CD4-positive, alpha-beta T cell treated with Interleukin-17A for 4 hours (primary cell): ENCODE measurements at regions not wholly inside any gene's neighbourhood (a gene's known extent, or its start where the extent isn't known, plus 50 kb on each side); places are given as distances from the start of the nearest gene placed in this dataset.
"Not testable (repeated sequence)": the region's sequence is repeated elsewhere in the genome, so short reads cannot be mapped to it uniquely, and the experiment has no call there.

Experiments
- DNase-seq: peaks from one replicate; pipeline ENCODE4 v3.0.0-alpha.2; 2020; ENCODE audit warnings: mixed read lengths

DNA sequence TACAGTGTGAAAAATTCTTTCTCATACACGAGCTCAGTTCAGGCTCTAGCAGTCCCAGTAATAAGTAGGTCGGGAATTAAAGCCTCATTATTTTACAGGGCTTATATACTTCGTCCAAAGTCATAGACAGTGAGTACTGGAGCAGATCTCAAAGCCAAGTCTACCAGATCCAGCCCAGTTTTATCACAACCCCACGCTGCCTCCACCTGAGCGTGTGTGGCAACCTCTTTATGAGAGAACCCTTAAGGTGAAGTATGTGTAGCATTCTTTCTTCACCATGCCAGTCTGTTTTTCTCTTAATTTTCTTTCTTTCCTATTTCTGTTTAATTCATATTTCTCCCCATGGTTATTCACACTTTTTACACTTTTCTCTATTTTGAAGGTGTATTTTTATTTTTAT, 574.6 kb upstream of the ARPP21 start:
- no peak for DNase-seq

DNA sequence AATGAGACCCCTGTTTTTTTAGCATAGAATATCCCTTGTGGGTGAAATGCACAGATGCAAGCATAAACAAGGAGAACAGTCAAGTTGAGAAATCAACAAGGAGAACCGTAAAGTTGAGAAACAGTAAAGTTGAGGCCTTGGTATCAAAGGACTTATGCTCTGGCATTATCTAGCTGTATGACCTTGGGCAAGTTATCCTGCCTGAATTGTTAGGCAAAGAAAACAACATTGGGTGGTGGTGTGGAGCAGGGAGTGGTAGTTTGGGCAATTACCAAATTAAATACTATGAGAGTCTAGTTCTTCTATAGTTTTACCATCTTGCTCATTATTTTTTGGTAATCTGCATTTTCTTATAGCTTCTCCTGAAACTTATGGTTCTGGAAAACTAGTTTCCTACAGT, 573.4 kb upstream of the ARPP21 start:
- DNase-seq = no peak

- no peak for DNase-seq
Measured at GRCh38 chr3:35067750-35068149, 571.6 kb upstream of the ARPP21 start.

- DNase-seq = no peak
Measured at GRCh38 chr3:35070088-35070487, 569.2 kb upstream of the ARPP21 start.

DNA sequence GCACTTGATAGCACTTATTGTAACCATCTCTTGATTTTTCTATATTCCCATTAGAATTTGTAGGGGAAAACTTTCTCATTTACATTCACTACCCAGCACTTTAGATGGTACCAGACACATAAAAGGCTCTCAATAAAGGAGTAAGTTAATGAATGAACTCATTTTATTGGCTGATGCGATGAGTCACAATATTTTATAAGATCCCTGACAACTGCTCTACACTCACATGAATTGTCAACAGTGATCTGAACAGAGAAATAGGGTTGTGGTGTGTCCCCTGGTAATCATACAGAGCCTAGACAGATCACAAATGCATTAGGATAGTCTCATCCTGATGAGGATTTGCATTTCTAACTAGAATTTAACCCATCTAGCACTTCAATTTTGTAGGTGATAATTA, 567.6 kb upstream of the ARPP21 start:
- DNase-seq = no peak

DNA sequence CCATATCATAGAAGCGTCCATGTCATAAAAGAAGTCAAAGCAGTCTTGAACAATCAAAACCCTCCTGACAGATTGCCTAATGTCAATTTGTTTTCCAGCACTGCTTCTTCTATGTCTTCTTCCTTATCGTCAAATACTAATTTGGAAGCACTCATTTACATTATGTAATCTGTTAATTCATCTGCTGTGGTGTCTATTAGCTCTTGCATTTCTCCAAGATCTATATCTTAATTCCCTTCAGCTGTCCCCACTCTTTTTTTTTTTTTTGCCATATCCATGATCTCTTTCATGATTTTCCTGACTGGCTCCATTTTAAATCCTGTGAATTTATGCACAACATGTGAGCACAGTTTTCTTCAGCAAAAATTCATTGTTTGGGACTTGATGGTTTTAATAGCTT, 560.5 kb upstream of the ARPP21 start:
- DNase-seq = no peak

DNA sequence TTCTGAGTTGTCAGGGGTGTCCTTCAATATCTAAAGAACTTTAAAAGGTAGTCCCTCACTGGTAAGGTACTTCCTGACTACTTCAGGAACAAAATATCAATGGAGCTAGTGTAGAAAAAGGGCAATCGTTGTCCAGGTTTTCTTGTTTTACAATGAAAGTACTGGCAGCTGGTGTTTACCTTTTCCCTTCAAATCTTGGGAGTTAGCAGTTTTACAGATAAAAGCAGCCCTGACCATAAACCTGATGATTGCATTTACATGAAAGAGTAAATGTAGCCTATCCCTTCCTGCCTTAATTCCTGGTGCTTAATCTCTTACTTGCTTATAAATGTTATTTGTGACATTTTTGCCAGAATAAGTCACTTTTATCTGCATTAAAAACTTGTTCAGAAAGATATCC, 559.9 kb upstream of the ARPP21 start:
- no peak for DNase-seq

GRCh38 chr3:35081899-35082298, 557.4 kb upstream of the ARPP21 start:
- DNase-seq = no peak

DNA sequence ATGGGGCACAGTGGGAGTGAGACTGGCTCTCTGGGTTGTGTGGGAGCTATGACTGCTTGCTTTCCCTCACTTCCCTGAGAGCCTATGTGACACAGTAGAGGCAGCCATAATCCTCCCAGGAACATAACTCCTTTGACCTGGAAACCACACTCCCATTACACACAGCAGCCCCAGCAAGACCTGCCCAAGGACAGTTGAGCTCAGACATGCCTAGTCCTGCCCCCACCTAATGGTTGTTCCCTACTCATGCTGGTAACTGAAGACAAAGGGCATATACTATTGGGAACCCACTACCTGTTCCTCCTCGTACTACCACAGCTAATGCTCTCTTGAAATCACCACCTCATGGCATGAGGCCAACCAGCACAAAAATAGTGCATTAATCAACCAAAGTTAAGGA, 550.4 kb upstream of the ARPP21 start:
- DNase-seq = no peak

GRCh38 chr3:35114686-35115085, 524.6 kb upstream of the ARPP21 start:
- no peak for DNase-seq

GRCh38 chr3:35120026-35120425, 519.3 kb upstream of the ARPP21 start:
- DNase-seq = no peak

- DNase-seq = no peak
Measured at GRCh38 chr3:35137612-35138011, 501.7 kb upstream of the ARPP21 start.

GRCh38 chr3:35141406-35141805, 497.9 kb upstream of the ARPP21 start:
- no peak for DNase-seq

DNA sequence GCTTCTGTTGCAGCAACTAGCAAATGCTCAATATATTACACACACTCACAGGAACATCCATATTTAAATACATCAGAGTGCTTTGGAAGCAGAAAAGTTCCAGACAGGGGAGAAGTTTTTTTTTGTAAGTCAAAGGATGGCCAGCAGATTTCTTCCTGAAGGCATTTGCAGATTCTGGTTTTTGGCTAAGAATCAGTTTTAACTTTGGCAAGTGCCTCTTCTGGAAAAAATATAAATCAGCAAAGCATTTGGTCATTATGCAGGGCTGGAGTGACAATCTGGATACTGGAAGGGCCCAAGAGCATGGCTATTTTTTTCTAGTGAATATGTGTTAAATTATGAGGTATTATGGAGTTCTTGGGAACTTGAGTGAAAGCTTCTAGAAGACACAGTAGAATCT, 495.3 kb upstream of the ARPP21 start:
- DNase-seq = no peak

- not testable (repeated sequence) for DNase-seq
Measured at GRCh38 chr3:35146256-35147035, 492.9 kb upstream of the ARPP21 start.

DNA sequence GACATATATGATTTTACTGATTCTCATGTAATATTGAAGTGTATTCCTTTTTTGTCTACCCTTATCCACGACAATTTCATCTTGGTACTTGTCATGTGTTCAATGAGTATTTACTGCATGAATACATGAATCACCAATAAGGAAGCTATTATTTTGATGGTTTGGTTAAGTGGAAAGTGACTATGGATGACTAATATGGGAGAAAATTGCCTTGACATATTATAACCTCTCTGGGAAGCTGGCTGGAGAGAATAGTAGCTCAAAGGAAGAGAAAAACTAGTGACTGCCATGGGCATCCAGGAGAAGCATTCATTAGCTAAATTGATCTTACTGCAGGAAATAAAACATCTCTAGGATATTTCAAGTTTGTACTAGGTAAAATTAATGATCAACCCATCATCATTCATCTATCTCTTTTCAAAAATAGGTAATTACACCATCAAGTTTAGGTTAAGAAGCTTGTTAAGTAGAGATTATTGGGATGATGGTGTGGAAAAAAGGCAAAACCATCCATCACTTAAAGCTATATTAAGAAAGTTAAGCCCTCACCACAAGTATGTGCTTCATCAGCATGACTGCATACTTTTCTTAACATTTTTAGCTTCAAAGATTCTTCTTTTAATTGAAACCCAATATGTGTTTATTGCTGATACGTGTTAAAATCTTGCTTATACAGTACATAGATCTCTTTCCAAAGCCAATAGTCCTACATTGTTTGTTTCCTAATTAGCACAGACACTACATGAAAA, 455.2 kb upstream of the ARPP21 start:
- DNase-seq = no peak

GRCh38 chr3:35184775-35185174, 454.6 kb upstream of the ARPP21 start:
- no peak for DNase-seq

- DNase-seq = no peak
Measured at GRCh38 chr3:35187908-35188307, 451.4 kb upstream of the ARPP21 start.

GRCh38 chr3:35194666-35195065, 444.7 kb upstream of the ARPP21 start:
- no peak for DNase-seq

GRCh38 chr3:35198857-35199256, 440.5 kb upstream of the ARPP21 start:
- no peak for DNase-seq

DNA sequence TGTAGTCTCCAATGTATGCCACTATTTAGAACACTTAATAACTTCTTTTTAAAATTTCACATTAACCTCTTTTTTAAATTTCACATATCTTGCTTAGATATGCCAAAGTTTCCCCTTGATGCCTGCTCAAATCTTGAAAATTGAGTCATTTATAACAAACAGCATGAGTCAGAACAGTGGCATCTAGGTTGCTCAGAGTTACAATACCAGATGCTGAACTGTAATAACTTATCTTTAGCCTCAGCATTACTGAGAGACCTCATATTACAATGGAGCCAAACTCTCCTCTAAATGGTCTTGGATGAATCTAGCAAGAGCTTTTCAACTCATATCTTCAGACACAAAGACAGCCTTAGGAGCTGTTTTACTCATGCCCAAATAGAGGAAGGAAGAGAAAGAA, 439.3 kb upstream of the ARPP21 start:
- DNase-seq = no peak

DNA sequence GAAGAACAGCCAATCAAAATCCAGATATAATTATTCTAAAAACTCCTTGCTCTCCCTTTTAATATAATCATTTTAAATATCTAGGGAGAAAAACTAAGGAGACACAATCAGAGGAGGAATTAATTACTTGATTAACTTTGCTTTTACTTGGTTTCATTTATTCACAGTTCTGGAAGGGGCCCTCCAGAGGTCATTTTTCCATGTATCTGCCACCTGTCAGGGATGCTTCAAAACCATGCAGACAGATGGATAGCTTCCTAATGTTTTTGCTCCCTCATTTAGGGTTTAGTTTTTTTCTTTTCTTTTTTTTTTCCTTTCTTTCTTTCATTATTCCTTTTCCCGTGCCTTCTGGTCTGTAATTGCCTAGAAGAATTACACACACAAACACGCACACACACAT, 438.1 kb upstream of the ARPP21 start:
- no peak for DNase-seq

DNA sequence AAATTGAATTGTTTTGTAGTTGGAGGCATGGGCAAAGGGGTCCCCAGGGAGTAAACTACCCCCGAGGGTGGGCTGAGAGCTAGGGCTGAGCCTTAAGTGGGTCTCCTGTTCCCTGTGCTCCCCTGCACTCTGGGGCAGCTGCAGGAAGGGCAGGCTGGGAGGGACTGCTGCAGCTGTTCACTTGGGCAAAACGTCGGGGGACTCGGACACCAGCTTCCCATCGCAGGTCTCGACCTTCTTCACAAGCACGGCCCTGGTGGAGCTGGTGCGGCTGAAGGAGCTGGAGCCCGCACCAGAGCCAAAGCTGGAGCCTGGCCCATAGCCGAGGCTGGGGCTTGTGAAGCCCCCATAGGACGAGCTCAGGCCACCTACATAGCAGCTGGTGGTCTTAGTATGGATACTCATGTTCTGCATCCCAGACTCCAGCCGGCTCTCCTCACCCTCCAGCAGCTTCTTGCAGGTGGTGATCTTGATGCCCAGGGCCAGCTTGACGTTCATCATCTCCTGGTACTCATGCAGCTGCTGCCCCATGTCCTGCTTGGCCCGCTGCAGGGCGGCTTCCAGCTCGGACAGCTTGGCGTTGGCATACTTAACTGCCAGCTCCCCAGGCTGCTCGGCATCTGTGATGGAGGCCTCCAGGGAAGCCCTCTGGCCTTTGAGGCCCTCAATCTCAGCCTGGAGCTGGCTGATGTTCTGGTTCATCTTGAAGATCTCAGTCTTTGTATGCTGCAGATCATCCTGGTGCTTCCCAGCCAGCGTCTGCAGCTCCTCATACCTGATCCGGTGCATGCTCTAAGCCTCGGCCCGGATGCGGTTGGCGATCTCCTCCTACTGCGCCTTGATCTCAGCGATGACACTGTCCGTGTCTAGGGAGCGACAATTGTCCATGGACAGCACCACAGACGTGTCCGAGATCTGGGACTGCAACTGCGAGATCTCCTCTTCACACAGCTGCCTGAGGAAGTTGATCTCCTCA, 423.5 kb upstream of the ARPP21 start:
- no peak for DNase-seq
